GM21515 (cell line): ENCODE measurements at regions not wholly inside any gene's neighbourhood (a gene's known extent, or its start where the extent isn't known, plus 50 kb on each side); places are given as distances from the start of the nearest gene placed in this dataset.
"Not testable (repeated sequence)": the region's sequence is repeated elsewhere in the genome, so short reads cannot be mapped to it uniquely, and the experiment has no call there.

Experiments
- ATAC-seq: cut with Tn5 transposase; IDR thresholded peaks from one replicate; pipeline ENCODE4 v1.9.1; 2021; ENCODE audit not compliant: unreplicated experiment

GRCh38 chr9:107838766-107839165, 349.2 kb upstream of the KLF4 start:
- ATAC-seq: no peak

- no peak for ATAC-seq
These were observed 346.7 kb upstream of the KLF4 start for GRCh38 chr9:107836300-107836699.

GRCh38 chr9:107833295-107833694, 343.7 kb upstream of the KLF4 start:
- no peak for ATAC-seq

- no peak for ATAC-seq
These were observed 343.3 kb upstream of the KLF4 start for GRCh38 chr9:107832871-107833270.

- no peak for ATAC-seq
These were observed 340.9 kb upstream of the KLF4 start for GRCh38 chr9:107830479-107830878.

GRCh38 chr9:107827884-107828283, 338.3 kb upstream of the KLF4 start:
- no peak for ATAC-seq

- ATAC-seq: peak; percentile 77
These were observed 337.7 kb upstream of the KLF4 start for GRCh38 chr9:107827304-107827703.

- ATAC-seq: not testable (repeated sequence)
These were observed 337.1 kb upstream of the KLF4 start for GRCh38 chr9:107826688-107826983.

- no peak for ATAC-seq
These were observed 335.0 kb upstream of the KLF4 start for GRCh38 chr9:107824556-107824955.

- no peak for ATAC-seq
These were observed 330.4 kb upstream of the KLF4 start for GRCh38 chr9:107819772-107820565.

GRCh38 chr9:107818503-107818829, 328.9 kb upstream of the KLF4 start:
- not testable (repeated sequence) for ATAC-seq

GRCh38 chr9:107817595-107818502, 328.3 kb upstream of the KLF4 start:
- not testable (repeated sequence) for ATAC-seq

- ATAC-seq: peak; percentile 58
These were observed 327.0 kb upstream of the KLF4 start for GRCh38 chr9:107816561-107817021.

GRCh38 chr9:107815782-107816560, 326.4 kb upstream of the KLF4 start:
- ATAC-seq: peak; percentile 30

GRCh38 chr9:107813287-107813686, 323.7 kb upstream of the KLF4 start:
- ATAC-seq: no peak

GRCh38 chr9:107810461-107810961, 320.9 kb upstream of the KLF4 start:
- no peak for ATAC-seq

GRCh38 chr9:107809871-107810460, 320.4 kb upstream of the KLF4 start:
- no peak for ATAC-seq

- ATAC-seq: no peak
These were observed 317.6 kb upstream of the KLF4 start for GRCh38 chr9:107807183-107807582.

- no peak for ATAC-seq
These were observed 315.6 kb upstream of the KLF4 start for GRCh38 chr9:107805201-107805600.

- no peak for ATAC-seq
These were observed 304.7 kb upstream of the KLF4 start for GRCh38 chr9:107794259-107794658.

GRCh38 chr9:107793541-107793940, 304.0 kb upstream of the KLF4 start:
- no peak for ATAC-seq
